CD14-positive monocyte (primary cell): ENCODE measurements at regions not wholly inside any gene's neighbourhood (a gene's known extent, or its start where the extent isn't known, plus 50 kb on each side); places are given as distances from the start of the nearest gene placed in this dataset.

ENCODE experiments used
- DNase-seq, 3 donors: peaks; one replicate each; pipeline ENCODE4 v3.0.0-alpha.2; 2011 to 2022
- H2AFZ ChIP-seq: 2 replicates; pipeline ENCODE4 v1.6.0; 2012; ENCODE audit warnings: mild to moderate bottlenecking, low read depth, low read length, inconsistent platforms; ENCODE audit not compliant: insufficient read depth, poor library complexity, severe bottlenecking
- H3K27ac ChIP-seq, 2 donors: 1 replicate in 1 of 2; 2 replicates in 1 of 2; pipeline ENCODE4 v1.5.1; 2012 to 2013; ENCODE audit warnings: low read length in 2 of 2, control low read depth in 1 of 2, inconsistent platforms in 1 of 2, low read depth in 1 of 2, mild to moderate bottlenecking in 1 of 2
- H3K27me3 ChIP-seq, 2 donors: one replicate each; pipeline versions ENCODE4 v1.6.0 to v1.6.1; 2011 to 2013; ENCODE audit warnings: low read length in 2 of 2; ENCODE audit not compliant: control insufficient read depth in 2 of 2, insufficient read depth in 2 of 2
- H3K36me3 ChIP-seq, 2 donors: replicated peaks in 1 of 2; 1 replicate in 1 of 2; 2 replicates in 1 of 2; pipeline versions ENCODE4 v1.5.1 to v1.6.1; 2012 to 2013; ENCODE audit warnings: low read length in 2 of 2, control low read depth in 1 of 2, inconsistent platforms in 1 of 2, mild to moderate bottlenecking in 1 of 2; ENCODE audit not compliant: insufficient read depth in 2 of 2, control insufficient read depth in 1 of 2
- H3K4me1 ChIP-seq, 2 donors: 1 replicate in 1 of 2; 2 replicates in 1 of 2; pipeline versions ENCODE4 v1.5.1 to v1.6.1; 2012 to 2013; ENCODE audit warnings: low read length in 2 of 2, control low read depth in 1 of 2, inconsistent platforms in 1 of 2, mild to moderate bottlenecking in 1 of 2, moderate library complexity in 1 of 2; ENCODE audit not compliant: insufficient read depth in 2 of 2, control insufficient read depth in 1 of 2
- H3K4me2 ChIP-seq: replicated peaks from 2 replicates; pipeline ENCODE3; 2012; ENCODE audit warnings: low read length, moderate library complexity, mild to moderate bottlenecking; ENCODE audit not compliant: poor library complexity, severe bottlenecking; ENCODE audit errors: extremely low read depth
- H3K4me3 ChIP-seq, 3 experiments: fragments of 200-600 bp in 1 of 3; sonication (generic) in 1 of 3; replicated peaks in 1 of 3; 1 replicate in 2 of 3; 2 replicates in 1 of 3; pipeline ENCODE4 v1.5.1; 2011 to 2013; ENCODE audit warnings: low read length in 3 of 3, mild to moderate bottlenecking in 3 of 3, control low read depth in 2 of 3, low read depth in 2 of 3, inconsistent platforms in 1 of 3, moderate library complexity in 1 of 3
- H3K79me2 ChIP-seq: 2 replicates; pipeline ENCODE4 v1.6.0; 2012; ENCODE audit warnings: mild to moderate bottlenecking, control low read depth, inconsistent platforms, low read length, moderate library complexity; ENCODE audit not compliant: insufficient read depth
- H3K9ac ChIP-seq: 2 replicates; pipeline ENCODE4 v1.6.0; 2017; ENCODE audit warnings: low read length, mild to moderate bottlenecking; ENCODE audit not compliant: insufficient read depth, poor library complexity, severe bottlenecking
- H3K9me3 ChIP-seq, 2 donors: replicated peaks in 1 of 2; 1 replicate in 1 of 2; 2 replicates in 1 of 2; pipeline versions ENCODE4 v1.5.1 to v1.6.1; 2012 to 2013; ENCODE audit warnings: low read length in 2 of 2, control low read depth in 1 of 2; ENCODE audit not compliant: control insufficient read depth in 1 of 2, insufficient read depth in 1 of 2
- H4K20me1 ChIP-seq: 2 replicates; pipeline ENCODE4 v1.6.0; 2012; ENCODE audit warnings: mild to moderate bottlenecking, low read length, control low read depth, moderate library complexity; ENCODE audit not compliant: insufficient read depth
- H3K27ac Mint-ChIP-seq, 7 donors: one replicate each; pipeline ENCODE4 v1.8.0; 2020; ENCODE audit warnings: mild to moderate bottlenecking in 7 of 7, mixed read lengths in 7 of 7, moderate library complexity in 6 of 7, inconsistent platforms in 2 of 7
- H3K27me3 Mint-ChIP-seq, 3 donors: one replicate each; pipeline ENCODE4 v1.8.0; 2021 to 2022; ENCODE audit warnings: low read depth in 3 of 3, mild to moderate bottlenecking in 3 of 3, mixed read lengths in 3 of 3, moderate library complexity in 3 of 3, inconsistent platforms in 1 of 3
- H3K36me3 Mint-ChIP-seq, 2 donors: one replicate each; pipeline ENCODE4 v1.8.0; 2020; ENCODE audit warnings: mixed read lengths in 2 of 2, inconsistent platforms in 1 of 2, mild to moderate bottlenecking in 1 of 2
- H3K4me1 Mint-ChIP-seq: one replicate; pipeline ENCODE4 v1.8.0; 2020; ENCODE audit warnings: mild to moderate bottlenecking, mixed read lengths
- H3K4me3 Mint-ChIP-seq, 2 donors: one replicate each; pipeline ENCODE4 v1.8.0; 2020; ENCODE audit warnings: mild to moderate bottlenecking in 2 of 2, mixed read lengths in 2 of 2, moderate library complexity in 1 of 2
- H3K9me3 Mint-ChIP-seq, 7 donors: one replicate each; pipeline ENCODE4 v1.8.0; 2020 to 2022; ENCODE audit warnings: mixed read lengths in 7 of 7, mild to moderate bottlenecking in 6 of 7, moderate library complexity in 6 of 7, inconsistent platforms in 2 of 7
- WGBS: methylation state at CpG from one replicate; pipeline ENCODE4 v1.1.5; 2013; ENCODE audit warnings: missing lambda C conversion rate; ENCODE audit not compliant: insufficient coverage; 5-methylcytosine and 5-hydroxymethylcytosine counted together
- intact Hi-C, 2 donors: fragments of 100-400 bp; cut with micrococcal nuclease; formaldehyde crosslinking; loops; one replicate each; pipeline versions ENCODE4 v1.15.0 to v1.15.1; 2023
- TF ChIP-seq, protein P1 (sequence below): fragments of 200-600 bp; IDR thresholded peaks from one replicate; pipeline ENCODE4 v1.8.0; 2022; ENCODE audit warnings: antibody characterized with exemption, mild to moderate bottlenecking

DNA sequence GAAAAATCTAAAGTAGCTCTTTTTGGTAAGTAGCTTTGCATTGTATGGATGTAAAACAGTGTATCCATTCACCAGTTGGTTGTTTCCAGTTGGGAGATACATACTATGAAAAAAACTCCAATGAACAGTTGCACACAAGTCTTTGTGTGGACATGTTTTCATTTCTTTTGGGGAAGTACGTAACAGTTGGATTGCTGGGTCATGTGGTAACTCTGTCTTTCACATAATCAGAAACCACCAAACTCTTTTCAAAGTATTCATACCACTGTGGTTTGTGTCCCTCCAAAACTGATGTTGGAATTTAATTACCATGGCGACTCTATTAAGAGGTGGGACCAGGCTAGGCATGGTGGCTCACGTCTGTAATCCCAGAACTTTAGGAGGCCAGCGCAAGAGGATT lies 58.9 kb upstream of the RESF1 start:
- H3K27me3 ChIP-seq: no peaks in the 10 kb centered on the region
- no peak overlapping the region for H3K4me3 Mint-ChIP-seq
- peak overlapping the region in 2 of 7 donors; percentile 69 to 81 for H3K27ac Mint-ChIP-seq
- H3K36me3 ChIP-seq: no peaks in the 10 kb centered on the region
- peaks cover 25 to 56% (median 43%) of the 10 kb centered on the region in 7 donors for H3K9me3 Mint-ChIP-seq
- H3K27ac ChIP-seq: no peak overlapping the region
- H4K20me1 ChIP-seq: no peaks in the 10 kb centered on the region
- TF ChIP-seq, protein P1, sequence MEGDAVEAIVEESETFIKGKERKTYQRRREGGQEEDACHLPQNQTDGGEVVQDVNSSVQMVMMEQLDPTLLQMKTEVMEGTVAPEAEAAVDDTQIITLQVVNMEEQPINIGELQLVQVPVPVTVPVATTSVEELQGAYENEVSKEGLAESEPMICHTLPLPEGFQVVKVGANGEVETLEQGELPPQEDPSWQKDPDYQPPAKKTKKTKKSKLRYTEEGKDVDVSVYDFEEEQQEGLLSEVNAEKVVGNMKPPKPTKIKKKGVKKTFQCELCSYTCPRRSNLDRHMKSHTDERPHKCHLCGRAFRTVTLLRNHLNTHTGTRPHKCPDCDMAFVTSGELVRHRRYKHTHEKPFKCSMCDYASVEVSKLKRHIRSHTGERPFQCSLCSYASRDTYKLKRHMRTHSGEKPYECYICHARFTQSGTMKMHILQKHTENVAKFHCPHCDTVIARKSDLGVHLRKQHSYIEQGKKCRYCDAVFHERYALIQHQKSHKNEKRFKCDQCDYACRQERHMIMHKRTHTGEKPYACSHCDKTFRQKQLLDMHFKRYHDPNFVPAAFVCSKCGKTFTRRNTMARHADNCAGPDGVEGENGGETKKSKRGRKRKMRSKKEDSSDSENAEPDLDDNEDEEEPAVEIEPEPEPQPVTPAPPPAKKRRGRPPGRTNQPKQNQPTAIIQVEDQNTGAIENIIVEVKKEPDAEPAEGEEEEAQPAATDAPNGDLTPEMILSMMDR: no peak
- intact Hi-C loops: loop anchor here in 1 of 2 donors (10.0 kb wide), 1 partner anchor 45 kb away; no protein-coding TSS in a partner anchor
- DNase-seq: no peak
- H3K4me1 ChIP-seq: peaks cover 21 to 40% of the 10 kb centered on the region in 2 donors
- no CpG with 5 or more reads among the region's 4 CpGs for WGBS
- peaks cover 45% of the 10 kb centered on the region for H3K4me1 Mint-ChIP-seq
- peaks cover 6 to 9% of the 10 kb centered on the region in 2 donors for H3K36me3 Mint-ChIP-seq
- peaks cover 0 to 2% (median 2%) of the 10 kb centered on the region in 3 donors for H3K27me3 Mint-ChIP-seq
- peaks cover 6 to 42% of the 10 kb centered on the region in 2 donors for H3K9me3 ChIP-seq
- no peak overlapping the region for H3K4me3 ChIP-seq
- H3K4me2 ChIP-seq: no peak overlapping the region
- H3K9ac ChIP-seq: no peak overlapping the region
- H3K79me2 ChIP-seq: no peaks in the 10 kb centered on the region
- H2AFZ ChIP-seq: no peak overlapping the region

DNA sequence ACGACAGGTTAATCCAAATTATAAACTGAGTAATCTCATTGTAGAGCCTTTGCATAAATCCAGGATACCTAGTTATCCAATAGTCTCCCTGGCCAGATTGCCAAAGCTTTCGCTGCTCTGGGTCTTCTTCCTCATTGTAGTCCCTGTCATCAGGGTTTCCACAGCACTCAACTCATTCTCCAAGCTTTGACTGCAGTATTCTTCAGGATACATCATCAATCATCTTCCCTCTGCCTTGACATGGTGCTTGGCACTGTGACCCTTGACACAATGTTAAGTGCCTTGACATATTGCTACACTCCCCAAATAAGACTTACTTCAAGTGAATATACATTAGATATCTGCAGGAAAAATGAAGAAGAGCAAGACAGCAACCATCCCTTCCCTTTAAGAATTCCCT lies 60.1 kb upstream of the RESF1 start:
- H3K27me3 Mint-ChIP-seq: peaks cover 0 to 2% (median 2%) of the 10 kb centered on the region in 3 donors
- H3K27ac Mint-ChIP-seq: no peak overlapping the region
- H3K9me3 ChIP-seq: peaks cover 15 to 44% of the 10 kb centered on the region in 2 donors
- H3K4me2 ChIP-seq: no peak overlapping the region
- TF ChIP-seq, protein P1: no peak
- H3K4me3 ChIP-seq: no peak overlapping the region
- no peaks in the 10 kb centered on the region for H4K20me1 ChIP-seq
- peaks cover 6 to 11% of the 10 kb centered on the region in 2 donors for H3K36me3 Mint-ChIP-seq
- no peak overlapping the region for H3K27ac ChIP-seq
- no peaks in the 10 kb centered on the region for H3K36me3 ChIP-seq
- no peak overlapping the region for H2AFZ ChIP-seq
- H3K9me3 Mint-ChIP-seq: peaks cover 28 to 58% (median 45%) of the 10 kb centered on the region in 7 donors
- 100% methylated on average over 1 of the region's 2 CpGs for WGBS
- intact Hi-C loops: no loop called here
- no peak overlapping the region for H3K4me3 Mint-ChIP-seq
- H3K9ac ChIP-seq: no peak overlapping the region
- peaks cover 21 to 40% of the 10 kb centered on the region in 2 donors for H3K4me1 ChIP-seq
- H3K4me1 Mint-ChIP-seq: peaks cover 46% of the 10 kb centered on the region
- no peak for DNase-seq
- no peaks in the 10 kb centered on the region for H3K79me2 ChIP-seq
- no peaks in the 10 kb centered on the region for H3K27me3 ChIP-seq
